ENCODE measurements at regions not wholly inside any gene's neighbourhood (a gene's known extent, or its start where the extent isn't known, plus 50 kb on each side); places are given as distances from the start of the nearest gene placed in this dataset.

DNA sequence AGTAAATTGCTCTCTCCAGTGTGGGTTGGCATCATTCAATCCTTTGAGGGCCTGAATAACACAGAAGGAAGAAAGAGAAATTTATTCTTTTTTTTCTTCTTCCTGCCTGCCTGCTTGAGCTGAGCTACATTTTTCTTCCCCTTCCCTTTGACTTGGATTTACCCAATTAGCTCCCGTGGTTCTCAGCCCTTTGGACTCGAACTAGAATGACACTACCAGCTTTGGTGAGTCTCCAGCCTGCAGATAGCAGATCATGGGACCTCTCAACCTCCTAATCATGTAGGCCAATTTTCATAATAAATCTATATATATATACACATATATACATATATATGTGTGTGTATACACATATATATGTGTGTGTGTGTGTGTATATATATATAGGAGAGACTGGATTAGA is 128.6 kb downstream of the ISOC1 start:
- no peaks in the 10 kb centered on the region for H3K27me3 ChIP-seq (ENCODE audit: insufficient read depth, low read depth, severe bottlenecking)
- H3K27ac ChIP-seq = no peak overlapping the region
- DNase-seq = no peak
- no peaks in the 10 kb centered on the region for H3K36me3 ChIP-seq
- TF ChIP-seq, protein P1, sequence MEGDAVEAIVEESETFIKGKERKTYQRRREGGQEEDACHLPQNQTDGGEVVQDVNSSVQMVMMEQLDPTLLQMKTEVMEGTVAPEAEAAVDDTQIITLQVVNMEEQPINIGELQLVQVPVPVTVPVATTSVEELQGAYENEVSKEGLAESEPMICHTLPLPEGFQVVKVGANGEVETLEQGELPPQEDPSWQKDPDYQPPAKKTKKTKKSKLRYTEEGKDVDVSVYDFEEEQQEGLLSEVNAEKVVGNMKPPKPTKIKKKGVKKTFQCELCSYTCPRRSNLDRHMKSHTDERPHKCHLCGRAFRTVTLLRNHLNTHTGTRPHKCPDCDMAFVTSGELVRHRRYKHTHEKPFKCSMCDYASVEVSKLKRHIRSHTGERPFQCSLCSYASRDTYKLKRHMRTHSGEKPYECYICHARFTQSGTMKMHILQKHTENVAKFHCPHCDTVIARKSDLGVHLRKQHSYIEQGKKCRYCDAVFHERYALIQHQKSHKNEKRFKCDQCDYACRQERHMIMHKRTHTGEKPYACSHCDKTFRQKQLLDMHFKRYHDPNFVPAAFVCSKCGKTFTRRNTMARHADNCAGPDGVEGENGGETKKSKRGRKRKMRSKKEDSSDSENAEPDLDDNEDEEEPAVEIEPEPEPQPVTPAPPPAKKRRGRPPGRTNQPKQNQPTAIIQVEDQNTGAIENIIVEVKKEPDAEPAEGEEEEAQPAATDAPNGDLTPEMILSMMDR (IDR thresholded peaks at IDR 0.05; ENCODE audit: low read depth, low read length) = no peak
- no peaks in the 10 kb centered on the region for H3K9me3 ChIP-seq (ENCODE audit: severe bottlenecking)
- no peak overlapping the region for H3K4me3 ChIP-seq (ENCODE audit: low read depth, low read length)

DNA sequence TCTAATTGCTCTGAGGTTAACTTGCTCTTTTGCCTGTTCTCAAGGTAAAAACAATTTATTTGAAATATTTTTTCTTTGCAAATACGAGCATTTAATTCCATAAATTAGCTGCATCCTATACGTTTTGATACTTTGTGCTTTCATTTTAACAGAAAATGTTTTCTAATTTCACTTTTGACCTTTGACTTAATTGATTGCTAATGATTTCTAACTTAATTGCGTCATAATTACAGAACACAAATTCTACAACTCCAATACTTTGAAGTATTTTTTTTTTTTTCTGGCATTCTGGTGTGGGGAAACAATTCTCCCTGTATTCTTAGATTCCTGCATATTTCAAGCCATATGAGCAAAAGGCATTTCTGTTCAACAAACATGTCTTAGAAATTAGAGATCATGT is 134.0 kb downstream of the ISOC1 start:
- DNase-seq = no peak
- Histone ChIP-seq H3K9me3 (ENCODE audit: severe bottlenecking) (no peaks in the 10 kb centered on the region), H3K4me3 (ENCODE audit: low read depth, low read length) (no peak overlapping the region), H3K27ac (no peak overlapping the region), H3K36me3 (no peaks in the 10 kb centered on the region), H3K27me3 (ENCODE audit: insufficient read depth, low read depth, severe bottlenecking) (no peaks in the 10 kb centered on the region)
- TF ChIP-seq, protein P1 (IDR thresholded peaks at IDR 0.05; ENCODE audit: low read depth, low read length) = no peak

DNA sequence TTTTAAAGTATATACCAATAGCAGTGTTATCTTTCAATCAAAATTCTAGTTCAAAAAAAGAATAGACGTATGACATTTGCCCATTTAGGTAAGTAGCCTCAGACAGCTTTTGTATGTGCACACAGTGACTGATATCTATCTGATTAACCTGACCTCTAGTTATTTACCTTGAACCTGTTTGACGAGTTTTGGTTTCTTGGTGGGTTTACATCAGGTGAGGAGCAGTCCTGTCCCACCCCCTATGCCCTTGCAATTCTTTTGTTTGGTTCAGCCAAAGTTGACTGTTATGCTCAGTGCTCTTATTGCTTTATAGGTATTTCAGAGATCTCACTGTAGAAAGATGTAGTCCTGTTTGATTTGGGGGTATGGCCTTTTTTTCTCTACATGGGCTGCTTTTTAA is 147.2 kb downstream of the ISOC1 start:
- Histone ChIP-seq H3K36me3 (no peaks in the 10 kb centered on the region), H3K27ac (no peak overlapping the region), H3K27me3 (ENCODE audit: insufficient read depth, low read depth, severe bottlenecking) (no peaks in the 10 kb centered on the region), H3K9me3 (ENCODE audit: severe bottlenecking) (no peaks in the 10 kb centered on the region), H3K4me3 (ENCODE audit: low read depth, low read length) (no peak overlapping the region)
- TF ChIP-seq, protein P1 (IDR thresholded peaks at IDR 0.05; ENCODE audit: low read depth, low read length) = no peak
- no peak for DNase-seq

DNA sequence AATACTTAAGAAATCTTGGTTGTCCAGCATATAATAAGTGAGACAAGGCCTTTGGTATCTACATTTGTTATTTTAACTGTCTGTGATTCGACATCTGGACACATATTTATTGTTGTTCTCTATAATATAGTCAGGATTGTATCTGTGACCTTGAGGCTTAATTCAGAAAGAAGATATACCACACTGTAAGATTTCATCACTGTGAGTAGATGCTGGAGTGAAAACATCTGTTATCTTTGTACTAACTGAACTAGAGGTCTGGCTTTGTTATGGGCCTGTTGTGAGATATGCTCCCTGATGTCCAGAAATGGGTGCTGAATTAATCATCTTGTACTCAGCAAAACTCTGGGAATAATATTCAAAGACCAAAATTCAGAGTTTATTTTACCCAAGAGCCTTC is 148.5 kb downstream of the ISOC1 start:
- Histone ChIP-seq H3K27ac (no peak overlapping the region), H3K4me3 (ENCODE audit: low read depth, low read length) (no peak overlapping the region), H3K36me3 (no peaks in the 10 kb centered on the region), H3K9me3 (ENCODE audit: severe bottlenecking) (no peaks in the 10 kb centered on the region), H3K27me3 (ENCODE audit: insufficient read depth, low read depth, severe bottlenecking) (no peaks in the 10 kb centered on the region)
- no peak for DNase-seq
- TF ChIP-seq, protein P1 (IDR thresholded peaks at IDR 0.05; ENCODE audit: low read depth, low read length) = no peak

DNA sequence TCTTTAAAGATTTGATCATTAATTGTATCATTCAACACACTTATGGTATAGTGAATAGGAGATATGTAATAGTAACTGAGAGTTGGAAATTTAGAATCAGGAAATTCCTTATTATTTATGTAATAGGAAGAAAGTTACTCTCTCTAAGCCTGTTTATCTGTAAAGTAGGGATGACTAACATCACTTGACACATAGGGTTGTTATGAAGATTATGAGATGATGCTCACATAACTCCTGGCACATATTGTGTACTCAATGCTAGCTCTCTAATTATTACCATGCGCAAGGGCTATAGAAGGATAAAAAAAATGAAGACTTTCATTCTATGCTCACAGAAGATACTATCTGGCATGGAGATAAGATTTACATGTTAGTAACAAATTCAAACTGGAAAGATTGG is 149.9 kb downstream of the ISOC1 start:
- TF ChIP-seq, protein P1 (IDR thresholded peaks at IDR 0.05; ENCODE audit: low read depth, low read length) = no peak
- no peak for DNase-seq
- Histone ChIP-seq H3K27ac (no peak overlapping the region), H3K9me3 (ENCODE audit: severe bottlenecking) (no peaks in the 10 kb centered on the region), H3K36me3 (no peaks in the 10 kb centered on the region), H3K4me3 (ENCODE audit: low read depth, low read length) (no peak overlapping the region), H3K27me3 (ENCODE audit: insufficient read depth, low read depth, severe bottlenecking) (no peaks in the 10 kb centered on the region)

DNA sequence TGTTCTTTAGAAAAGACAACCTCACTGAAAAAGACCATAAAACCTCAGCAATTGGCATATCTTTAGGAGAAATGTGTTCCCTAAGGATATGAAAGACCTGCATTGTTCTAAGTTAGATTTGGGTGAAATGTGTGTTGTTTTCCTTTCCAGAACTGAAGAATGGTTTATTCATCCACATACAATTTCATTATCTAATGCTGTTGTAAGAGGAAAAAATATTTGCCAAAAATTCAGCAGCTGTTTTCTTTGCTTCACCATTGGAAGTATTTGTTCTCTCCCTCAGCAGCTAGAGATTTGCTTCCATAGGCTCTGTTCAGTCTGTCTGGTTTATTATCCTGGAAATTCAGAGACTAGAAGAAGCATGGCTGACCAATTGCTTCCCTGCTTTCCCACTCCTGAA is 150.9 kb downstream of the ISOC1 start:
- H3K4me3 ChIP-seq (ENCODE audit: low read depth, low read length) = no peak overlapping the region
- H3K27ac ChIP-seq = no peak overlapping the region
- no peaks in the 10 kb centered on the region for H3K27me3 ChIP-seq (ENCODE audit: insufficient read depth, low read depth, severe bottlenecking)
- no peak for DNase-seq
- H3K9me3 ChIP-seq (ENCODE audit: severe bottlenecking) = no peaks in the 10 kb centered on the region
- TF ChIP-seq, protein P1 (IDR thresholded peaks at IDR 0.05; ENCODE audit: low read depth, low read length) = no peak
- H3K36me3 ChIP-seq = no peaks in the 10 kb centered on the region
